HT1080 (cell line): ENCODE measurements at regions not wholly inside any gene's neighbourhood (a gene's known extent, or its start where the extent isn't known, plus 50 kb on each side); places are given as distances from the start of the nearest gene placed in this dataset.
A peak's percentile ranks its signal among the peaks of the same experiment; 100 is the strongest.

Experiments
- DNase-seq: peaks from one replicate; pipeline ENCODE4 v3.0.0-alpha.2; 2015; ENCODE audit warnings: low read depth

GRCh38 chr5:34529581-34530331, 126.4 kb upstream of the RAI14 start:
- no peak for DNase-seq

DNA sequence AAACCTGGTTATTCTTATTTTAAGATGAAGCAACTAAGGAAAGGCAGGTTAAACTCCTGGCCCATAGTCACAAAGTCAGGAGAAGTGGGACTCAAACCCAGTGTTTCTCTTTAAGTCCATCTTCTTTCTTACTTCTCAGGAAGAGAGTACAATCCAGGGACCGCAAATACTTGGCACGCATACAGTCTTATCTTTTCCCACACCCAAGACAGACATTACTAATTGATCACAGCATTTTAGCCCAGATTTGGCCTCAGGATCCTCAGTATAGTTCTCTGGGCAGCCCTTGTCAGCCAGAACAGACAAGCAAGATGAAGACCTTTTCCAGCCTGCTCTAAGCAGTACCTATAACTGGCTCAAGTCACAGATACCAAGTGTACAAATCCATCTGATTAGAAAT, 125.5 kb upstream of the RAI14 start:
- no peak for DNase-seq

DNA sequence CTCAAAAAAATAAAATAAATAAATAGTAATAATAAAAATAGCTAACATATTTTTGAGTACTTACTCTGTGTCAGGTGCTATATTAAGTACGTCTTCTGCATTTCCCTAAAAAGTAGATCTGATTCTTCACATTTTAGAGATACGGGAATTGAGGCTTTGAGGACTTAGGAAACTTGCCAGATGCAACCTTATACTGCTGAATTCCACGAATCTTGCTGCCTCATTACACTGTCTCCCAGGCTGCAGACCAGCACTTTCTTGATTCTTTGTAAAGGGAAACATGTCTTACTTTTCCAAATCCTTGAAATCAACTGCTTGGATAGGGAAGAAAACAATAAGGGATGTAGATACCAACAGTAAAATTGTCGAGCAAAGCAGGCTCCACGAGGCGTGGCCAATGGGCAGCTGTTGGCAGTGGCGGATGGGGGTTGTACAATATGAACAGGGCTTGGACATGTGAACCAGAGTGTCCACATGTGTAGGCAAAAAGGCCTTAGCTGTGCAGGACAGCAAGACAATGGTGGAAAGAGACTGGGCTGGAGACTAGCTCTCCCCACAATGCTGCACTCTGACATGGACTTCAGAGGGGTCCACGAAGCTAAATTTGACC, 124.3 kb upstream of the RAI14 start:
- DNase-seq: no peak

DNA sequence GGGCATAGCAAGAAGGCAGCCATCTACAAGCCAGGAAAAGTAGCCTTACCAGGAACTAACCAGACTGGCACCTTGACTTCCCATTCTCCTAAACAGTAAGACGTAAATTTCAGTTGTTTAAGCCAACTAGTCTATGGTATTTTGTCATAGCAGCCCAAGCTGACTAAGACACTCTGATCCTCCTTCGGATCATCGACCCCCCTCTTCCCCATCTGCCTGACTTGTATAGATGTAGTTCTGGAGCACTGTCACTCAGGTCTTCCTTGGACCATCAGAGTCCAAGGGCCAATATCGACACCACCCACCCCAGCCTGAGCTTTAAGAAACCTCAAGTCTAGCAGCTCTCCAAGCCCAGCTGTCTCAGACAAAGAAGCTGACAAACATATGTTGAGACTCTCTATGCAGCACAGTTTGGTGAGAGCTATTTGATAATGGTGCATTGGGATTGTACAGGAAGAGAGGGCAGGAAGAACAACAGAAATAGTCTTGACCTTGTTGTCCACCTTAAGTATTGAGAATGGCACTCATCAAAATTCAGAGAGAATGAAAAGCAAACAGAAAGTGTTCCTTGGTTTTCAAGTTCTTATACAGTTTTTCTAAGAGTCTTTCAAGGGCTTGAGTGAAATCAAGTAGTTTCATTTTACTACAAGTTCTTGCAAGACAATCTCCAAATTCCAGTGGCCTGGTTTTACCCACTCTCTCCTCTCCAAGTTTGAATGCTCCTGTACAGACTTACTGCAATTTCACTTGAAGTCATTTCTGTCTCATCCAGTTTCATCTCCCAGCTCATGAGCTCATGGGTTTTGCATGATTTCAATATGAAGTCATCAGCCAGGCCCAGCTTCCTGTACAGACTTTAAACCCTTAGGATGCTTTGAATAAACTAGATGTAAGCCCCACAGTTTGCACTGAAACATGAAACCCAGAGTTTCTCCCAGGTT, 122.3 kb upstream of the RAI14 start:
- DNase-seq: peak; percentile 74

- DNase-seq: peak; percentile 50
Measured at GRCh38 chr5:34534523-34535103, 121.5 kb upstream of the RAI14 start.

DNA sequence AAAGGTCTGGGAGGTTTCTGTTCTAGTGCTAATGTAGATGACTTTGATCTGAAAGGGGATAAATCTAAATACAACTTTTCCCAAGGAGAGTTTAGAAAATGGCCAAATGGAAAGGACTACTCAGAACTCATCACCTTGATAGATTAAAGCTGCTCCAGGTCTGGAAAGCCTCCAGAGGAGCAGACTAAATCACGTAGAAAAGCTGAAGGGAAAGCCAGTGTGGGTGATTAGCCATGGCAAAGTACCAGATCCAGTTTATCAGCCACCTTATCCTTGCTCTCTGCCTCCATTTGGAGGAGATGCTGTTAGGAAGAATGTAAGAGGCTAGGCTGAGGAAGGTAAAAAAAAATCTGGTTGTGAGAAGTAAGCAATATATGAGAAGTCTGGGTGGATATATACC, 120.7 kb upstream of the RAI14 start:
- no peak for DNase-seq

GRCh38 chr5:34535944-34536623, 120.0 kb upstream of the RAI14 start:
- no peak for DNase-seq

DNA sequence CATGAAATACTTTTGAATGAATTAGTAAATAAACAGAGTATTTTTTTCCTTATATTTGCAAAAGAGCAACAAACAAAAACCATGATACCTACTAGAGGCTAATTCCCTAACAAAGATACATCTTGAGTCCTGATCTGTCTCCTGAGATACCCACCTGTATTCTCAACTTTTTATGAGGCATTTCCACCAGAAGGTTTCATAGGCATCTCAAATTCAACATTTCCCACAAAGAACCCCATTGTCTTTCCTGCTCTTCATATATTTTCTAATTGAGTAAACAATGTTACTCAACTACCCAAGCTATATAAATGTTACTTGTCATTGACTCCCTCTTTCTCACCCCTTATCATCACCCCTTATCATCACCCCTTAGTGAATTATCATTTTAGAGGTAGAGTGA, 119.4 kb upstream of the RAI14 start:
- no peak for DNase-seq

DNA sequence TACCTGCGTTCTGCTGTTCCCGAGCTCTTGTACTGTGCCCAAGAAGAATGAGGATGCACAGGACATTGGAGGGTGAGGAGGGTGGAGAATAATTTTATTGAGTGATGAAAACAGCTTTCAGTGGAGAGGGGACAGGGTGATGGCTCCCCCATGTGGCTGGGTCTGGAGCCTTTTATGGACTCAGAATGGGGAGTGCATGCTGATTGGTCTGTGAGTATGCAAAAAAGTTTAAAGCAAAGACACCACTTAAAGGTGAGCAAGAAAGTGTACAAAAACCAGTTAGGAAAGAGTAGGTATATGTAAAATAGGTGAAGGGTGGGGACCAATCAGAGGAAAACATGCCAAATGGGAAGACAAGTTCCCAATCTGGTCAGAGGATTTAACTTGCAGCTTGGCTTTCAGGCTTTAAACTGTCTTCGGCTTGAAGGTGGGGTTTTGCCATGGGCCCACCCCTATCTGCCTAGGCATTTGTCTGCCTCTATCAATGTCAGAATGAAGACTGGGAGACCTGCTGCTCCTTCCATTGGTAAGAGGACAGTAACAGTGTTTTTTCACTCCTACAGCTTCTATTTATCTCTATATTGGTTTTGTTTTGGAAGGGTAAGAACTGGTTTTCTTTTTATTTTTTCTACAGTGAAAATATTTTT, 118.0 kb upstream of the RAI14 start:
- DNase-seq: peak; percentile 48

- no peak for DNase-seq
Measured at GRCh38 chr5:34539183-34539582, 116.9 kb upstream of the RAI14 start.

DNA sequence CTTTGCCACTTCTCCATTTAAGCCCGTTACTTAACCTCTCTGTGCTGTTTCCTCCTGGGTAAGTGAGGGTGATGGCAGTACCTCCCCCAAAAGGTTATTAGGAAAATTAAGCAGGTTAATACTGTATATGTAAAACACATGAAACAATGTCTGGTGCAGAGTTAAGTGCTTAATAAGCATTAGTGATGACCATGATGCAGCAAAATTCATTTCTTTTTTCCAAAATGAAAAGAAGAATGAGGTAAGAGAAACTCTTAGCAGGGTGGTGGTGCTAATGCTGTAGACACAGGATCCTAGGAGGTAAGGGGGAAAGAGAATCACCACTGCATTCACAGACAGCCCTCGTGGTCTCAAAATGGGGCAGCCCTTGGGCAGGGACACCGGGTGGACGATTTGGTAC, 115.1 kb upstream of the RAI14 start:
- DNase-seq: no peak

- DNase-seq: no peak
Measured at GRCh38 chr5:34542818-34543217, 113.3 kb upstream of the RAI14 start.

DNA sequence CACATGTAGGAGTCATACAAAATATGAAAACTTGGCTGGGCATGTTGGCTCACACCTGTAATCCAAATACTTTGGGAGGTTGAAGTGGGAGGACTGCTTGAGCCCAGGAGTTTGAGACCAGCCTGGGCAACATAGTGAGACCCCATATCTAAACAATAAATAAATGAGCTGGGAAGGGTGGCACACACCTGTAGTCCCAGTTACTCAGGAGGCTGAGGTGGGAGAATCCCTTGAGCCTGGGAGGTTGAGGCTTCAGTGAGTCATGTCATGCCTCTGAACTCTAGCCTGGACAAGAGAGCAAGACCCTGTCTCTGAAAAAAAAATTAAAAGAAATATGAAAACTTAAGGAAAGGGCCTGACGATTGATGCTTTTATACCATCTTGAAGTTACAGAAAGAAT, 112.4 kb upstream of the RAI14 start:
- DNase-seq: no peak

DNA sequence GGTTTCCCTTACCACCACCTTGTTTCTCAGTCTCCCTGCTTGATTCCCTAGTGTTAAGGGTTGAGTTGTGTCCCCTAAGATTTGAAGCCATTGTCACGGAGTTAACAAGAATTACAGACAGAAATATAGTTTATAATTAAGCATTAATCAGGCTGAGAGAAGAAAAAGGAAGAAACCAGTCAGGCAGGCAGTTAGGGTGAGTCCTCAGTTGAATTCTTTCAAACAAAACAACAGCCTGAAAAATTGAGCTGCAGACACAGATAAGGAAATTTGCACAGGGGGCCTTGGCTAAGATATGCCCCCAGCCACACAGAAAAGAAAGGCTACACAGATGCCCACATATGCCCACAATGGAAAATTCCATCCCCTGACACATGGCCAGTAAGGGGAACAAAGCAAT, 111.7 kb upstream of the RAI14 start:
- no peak for DNase-seq

- no peak for DNase-seq
Measured at GRCh38 chr5:34545164-34545563, 111.0 kb upstream of the RAI14 start.

DNA sequence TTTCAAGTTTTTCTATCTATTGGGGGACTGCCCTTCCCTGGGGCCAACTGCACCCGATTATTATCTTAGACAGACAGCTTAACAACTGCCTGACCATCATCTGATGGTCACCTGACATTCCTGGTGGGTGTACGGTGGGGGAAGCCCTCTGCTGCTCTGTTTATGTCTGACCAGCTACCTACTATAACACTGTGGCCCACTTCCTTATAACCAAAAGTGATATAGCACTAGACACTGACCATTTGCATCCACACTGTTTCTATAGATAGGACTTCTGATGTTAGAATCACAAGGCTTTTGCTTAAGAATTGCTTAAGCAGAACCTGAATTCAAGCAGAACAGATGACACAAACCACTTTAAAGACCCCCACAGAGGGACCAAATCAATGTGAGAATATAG, 110.5 kb upstream of the RAI14 start:
- DNase-seq: no peak

DNA sequence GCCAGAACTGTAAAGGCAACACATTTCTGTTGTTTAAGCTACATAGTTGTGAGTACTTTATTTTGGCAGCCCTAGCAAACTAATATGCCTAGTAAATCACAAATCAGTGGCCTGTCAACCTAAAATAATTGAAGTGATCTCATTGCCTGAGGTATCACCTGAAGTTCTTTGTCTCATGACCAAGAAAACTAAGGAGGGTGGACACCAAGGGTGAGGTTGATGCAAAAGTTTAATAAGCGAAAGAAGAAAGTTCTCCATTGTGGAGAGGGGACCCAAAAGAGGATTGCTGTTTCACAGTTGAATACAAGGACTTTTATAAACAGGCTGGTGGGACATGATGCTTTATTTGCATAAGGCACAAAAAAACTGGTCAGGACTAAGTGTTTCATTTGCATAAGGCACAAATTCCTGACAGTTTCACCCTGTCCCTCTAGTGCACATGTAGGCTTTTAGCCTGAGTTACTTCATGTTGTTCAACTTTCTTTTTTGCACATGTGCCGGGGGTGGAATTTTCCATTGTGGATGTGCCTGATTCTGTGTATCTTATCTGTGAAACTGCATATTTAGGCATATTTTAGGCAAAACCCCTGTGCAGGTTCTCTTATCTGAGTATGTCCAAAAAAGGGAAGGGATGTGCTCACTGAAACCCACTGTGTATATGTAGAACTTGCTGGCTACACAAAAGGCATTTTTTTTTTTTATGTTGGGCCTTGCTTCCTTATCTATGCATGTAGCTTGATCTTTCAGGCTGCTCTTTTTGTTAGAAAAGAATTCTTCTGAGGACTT, 108.6 kb upstream of the RAI14 start:
- no peak for DNase-seq

GRCh38 chr5:34548086-34548403, 108.1 kb upstream of the RAI14 start:
- no peak for DNase-seq

DNA sequence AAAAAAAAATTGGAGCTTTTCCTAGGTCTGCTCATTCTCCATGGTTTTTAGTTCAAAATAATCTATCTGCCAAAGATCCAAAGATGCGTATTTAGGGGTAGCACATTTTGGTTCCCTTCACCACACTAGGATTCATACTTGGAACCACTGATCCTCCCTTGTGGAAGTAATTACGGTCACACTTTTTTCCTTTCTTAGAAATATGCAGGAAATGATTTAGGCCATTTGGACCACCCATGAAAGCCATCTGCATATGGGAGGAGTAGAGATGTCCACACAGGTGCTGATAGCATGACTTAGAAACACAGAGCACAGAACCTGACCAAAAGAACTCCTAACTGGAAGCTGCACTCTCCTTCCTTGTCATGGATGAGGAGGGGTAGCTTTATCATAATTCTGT, 105.9 kb upstream of the RAI14 start:
- DNase-seq: no peak

DNA sequence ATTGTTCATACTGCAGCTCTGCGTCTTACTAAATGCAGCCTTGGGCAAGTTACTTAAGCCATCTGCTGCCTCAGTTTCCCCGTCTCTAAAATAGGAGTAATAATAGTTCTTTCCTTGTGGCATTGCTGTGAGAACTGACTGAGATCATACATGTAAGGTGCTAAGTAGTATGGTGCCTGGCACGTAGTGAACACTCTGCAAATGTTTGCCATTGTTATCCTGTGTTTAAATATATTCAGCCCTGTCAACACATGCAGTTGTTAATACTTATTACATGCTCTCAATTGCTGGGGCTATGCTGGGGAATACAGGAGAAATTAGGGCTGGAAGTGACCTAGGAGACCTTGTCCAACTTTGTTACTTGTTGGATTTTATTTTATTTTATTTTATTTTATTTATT, 105.2 kb upstream of the RAI14 start:
- DNase-seq: no peak
